H9 (cell line): ENCODE measurements at regions not wholly inside any gene's neighbourhood (a gene's known extent, or its start where the extent isn't known, plus 50 kb on each side); places are given as distances from the start of the nearest gene placed in this dataset.

Experiments
- DNase-seq: peaks from one replicate; pipeline ENCODE4 v3.0.0-alpha.2; 2017
- H2AFZ ChIP-seq: one replicate; pipeline ENCODE4 v1.6.1; 2013; ENCODE audit warnings: mild to moderate bottlenecking, low read length, control low read depth, moderate library complexity
- H2AK5ac ChIP-seq: 2 replicates; pipeline ENCODE4 v1.6.1; 2013; ENCODE audit warnings: low read length, control low read depth, mixed read lengths; ENCODE audit not compliant: insufficient read length
- H2BK120ac ChIP-seq: one replicate; pipeline ENCODE4 v1.6.1; 2013; ENCODE audit warnings: low read depth, mild to moderate bottlenecking, low read length, control low read depth, inconsistent platforms; ENCODE audit not compliant: poor library complexity, severe bottlenecking
- H2BK12ac ChIP-seq: 2 replicates; pipeline ENCODE4 v1.6.1; 2013; ENCODE audit warnings: low read length, control low read depth, mixed read lengths, low read depth; ENCODE audit not compliant: insufficient read length
- H2BK15ac ChIP-seq: 2 replicates; pipeline ENCODE4 v1.6.1; 2013; ENCODE audit warnings: low read depth, low read length, control low read depth
- H2BK20ac ChIP-seq: one replicate; pipeline ENCODE4 v1.6.1; 2013; ENCODE audit warnings: low read depth, mild to moderate bottlenecking, low read length, control low read depth, inconsistent platforms; ENCODE audit not compliant: poor library complexity, severe bottlenecking
- H2BK5ac ChIP-seq: 2 replicates; pipeline ENCODE4 v1.6.1; 2013; ENCODE audit warnings: low read length, control low read depth, mixed read lengths; ENCODE audit not compliant: insufficient read length
- H3K14ac ChIP-seq: 2 replicates; pipeline ENCODE4 v1.6.1; 2013; ENCODE audit warnings: low read length, control low read depth; ENCODE audit not compliant: insufficient read depth
- H3K18ac ChIP-seq: 2 replicates; pipeline ENCODE4 v1.6.1; 2013; ENCODE audit warnings: low read depth, mild to moderate bottlenecking, mixed read lengths, low read length, control low read depth; ENCODE audit not compliant: insufficient read length
- H3K23ac ChIP-seq: 2 replicates; pipeline ENCODE4 v1.6.1; 2013; ENCODE audit warnings: low read length, control low read depth, mixed read lengths, low read depth; ENCODE audit not compliant: insufficient read length
- H3K23me2 ChIP-seq: 2 replicates; pipeline ENCODE4 v1.6.1; 2013; ENCODE audit warnings: low read depth, mild to moderate bottlenecking, mixed read lengths, low read length, control low read depth; ENCODE audit not compliant: insufficient read length, poor library complexity, severe bottlenecking
- H3K27ac ChIP-seq: 2 replicates; pipeline ENCODE4 v1.5.1; 2013; ENCODE audit warnings: low read length, control low read depth, mixed read lengths, low read depth; ENCODE audit not compliant: insufficient read length
- H3K27me3 ChIP-seq: 2 replicates; pipeline ENCODE4 v1.6.1; 2013; ENCODE audit warnings: low read length, control low read depth, inconsistent platforms; ENCODE audit not compliant: insufficient read depth
- H3K4ac ChIP-seq: 2 replicates; pipeline ENCODE4 v1.6.1; 2013; ENCODE audit warnings: low read depth, mild to moderate bottlenecking, control low read depth, inconsistent platforms, low read length, moderate library complexity
- H3K4me1 ChIP-seq: 2 replicates; pipeline ENCODE4 v1.6.1; 2013; ENCODE audit warnings: low read length, control low read depth, inconsistent platforms; ENCODE audit not compliant: insufficient read depth
- H3K4me2 ChIP-seq: 2 replicates; pipeline ENCODE4 v1.6.1; 2013; ENCODE audit warnings: low read length, control low read depth, mixed read lengths; ENCODE audit not compliant: insufficient read length, insufficient read depth
- H3K56ac ChIP-seq: 2 replicates; pipeline ENCODE4 v1.6.1; 2013; ENCODE audit warnings: low read depth, mild to moderate bottlenecking, mixed read lengths, low read length, control low read depth; ENCODE audit not compliant: insufficient read length
- H3K79me1 ChIP-seq: 2 replicates; pipeline ENCODE4 v1.6.1; 2013; ENCODE audit warnings: low read depth, mild to moderate bottlenecking, moderate library complexity, low read length, control low read depth, inconsistent platforms; ENCODE audit not compliant: insufficient read depth, poor library complexity, severe bottlenecking
- H3K79me2 ChIP-seq: 2 replicates; pipeline ENCODE4 v1.6.1; 2013; ENCODE audit warnings: low read length, control low read depth, inconsistent platforms; ENCODE audit not compliant: insufficient read depth
- H3K9ac ChIP-seq: 2 replicates; pipeline ENCODE4 v1.6.1; 2013; ENCODE audit warnings: low read length, control low read depth, mixed read lengths; ENCODE audit not compliant: insufficient read length; ENCODE audit errors: extremely low read depth
- H3K9me3 ChIP-seq: one replicate; pipeline ENCODE4 v1.6.1; 2013; ENCODE audit warnings: low read depth, low read length, inconsistent platforms; ENCODE audit not compliant: control insufficient read depth
- H3T11ph ChIP-seq: one replicate; pipeline ENCODE4 v1.6.1; 2013; ENCODE audit warnings: mild to moderate bottlenecking, low read length, control low read depth, inconsistent platforms
- H4K20me1 ChIP-seq: one replicate; pipeline ENCODE4 v1.6.1; 2013; ENCODE audit not compliant: control insufficient read depth, insufficient read length, insufficient read depth
- H4K5ac ChIP-seq: 2 replicates; pipeline ENCODE4 v1.6.1; 2013; ENCODE audit warnings: low read depth, mild to moderate bottlenecking, mixed read lengths, low read length, control low read depth; ENCODE audit not compliant: insufficient read length
- H4K8ac ChIP-seq: replicated peaks from 2 replicates; pipeline ENCODE4 v1.6.1; 2013; ENCODE audit warnings: low read length, control low read depth, mixed read lengths, low read depth; ENCODE audit not compliant: insufficient read length
- H4K91ac ChIP-seq: 2 replicates; pipeline ENCODE4 v1.6.1; 2013; ENCODE audit warnings: low read depth, mild to moderate bottlenecking, moderate library complexity, mixed read lengths, low read length, control low read depth; ENCODE audit not compliant: insufficient read length
- H3K27ac Mint-ChIP-seq, 3 experiments: 2 replicates in 2 of 3; 3 replicates in 1 of 3; pipeline ENCODE4 v1.8.0; 2020 to 2021; ENCODE audit warnings: mixed read lengths in 3 of 3, mild to moderate bottlenecking in 1 of 3, moderate library complexity in 1 of 3
- H3K27me3 Mint-ChIP-seq: 2 replicates; pipeline ENCODE4 v1.8.0; 2021; ENCODE audit warnings: low read depth, mild to moderate bottlenecking, moderate library complexity, mixed read lengths
- H3K36me3 Mint-ChIP-seq, 3 experiments: 2 replicates in 2 of 3; 3 replicates in 1 of 3; pipeline ENCODE4 v1.8.0; 2020 to 2021; ENCODE audit warnings: low read depth in 3 of 3, mixed read lengths in 3 of 3; ENCODE audit not compliant: insufficient read depth in 1 of 3
- H3K4me1 Mint-ChIP-seq, 2 experiments: 2 replicates each; pipeline ENCODE4 v1.8.0; 2020; ENCODE audit warnings: mixed read lengths in 2 of 2
- H3K4me3 Mint-ChIP-seq, 2 experiments: 2 replicates in 1 of 2; 3 replicates in 1 of 2; pipeline ENCODE4 v1.8.0; 2020 to 2021; ENCODE audit warnings: mild to moderate bottlenecking in 2 of 2, mixed read lengths in 2 of 2, moderate library complexity in 1 of 2
- H3K9me3 Mint-ChIP-seq, 2 experiments: 2 replicates in 1 of 2; 3 replicates in 1 of 2; pipeline ENCODE4 v1.8.0; 2020; ENCODE audit warnings: mild to moderate bottlenecking in 2 of 2, mixed read lengths in 2 of 2, moderate library complexity in 1 of 2
- WGBS: extraction: QIAGEN DNeasy Blood & Tissue Kit; methylation state at CpG from one replicate; pipeline ENCODE4 v1.1.7; 2013; ENCODE audit warnings: missing lambda C conversion rate, low lambda C conversion rate, mixed read lengths; ENCODE audit not compliant: insufficient read length; ENCODE audit errors: extremely low coverage; 5-methylcytosine and 5-hydroxymethylcytosine counted together
- TF ChIP-seq, protein P1 (sequence below): fragments of 200-600 bp; sonication (generic); conservative IDR thresholded peaks from 3 replicates; pipeline ENCODE4 v1.8.0; 2021; ENCODE audit warnings: antibody characterized with exemption, mild to moderate bottlenecking

DNA sequence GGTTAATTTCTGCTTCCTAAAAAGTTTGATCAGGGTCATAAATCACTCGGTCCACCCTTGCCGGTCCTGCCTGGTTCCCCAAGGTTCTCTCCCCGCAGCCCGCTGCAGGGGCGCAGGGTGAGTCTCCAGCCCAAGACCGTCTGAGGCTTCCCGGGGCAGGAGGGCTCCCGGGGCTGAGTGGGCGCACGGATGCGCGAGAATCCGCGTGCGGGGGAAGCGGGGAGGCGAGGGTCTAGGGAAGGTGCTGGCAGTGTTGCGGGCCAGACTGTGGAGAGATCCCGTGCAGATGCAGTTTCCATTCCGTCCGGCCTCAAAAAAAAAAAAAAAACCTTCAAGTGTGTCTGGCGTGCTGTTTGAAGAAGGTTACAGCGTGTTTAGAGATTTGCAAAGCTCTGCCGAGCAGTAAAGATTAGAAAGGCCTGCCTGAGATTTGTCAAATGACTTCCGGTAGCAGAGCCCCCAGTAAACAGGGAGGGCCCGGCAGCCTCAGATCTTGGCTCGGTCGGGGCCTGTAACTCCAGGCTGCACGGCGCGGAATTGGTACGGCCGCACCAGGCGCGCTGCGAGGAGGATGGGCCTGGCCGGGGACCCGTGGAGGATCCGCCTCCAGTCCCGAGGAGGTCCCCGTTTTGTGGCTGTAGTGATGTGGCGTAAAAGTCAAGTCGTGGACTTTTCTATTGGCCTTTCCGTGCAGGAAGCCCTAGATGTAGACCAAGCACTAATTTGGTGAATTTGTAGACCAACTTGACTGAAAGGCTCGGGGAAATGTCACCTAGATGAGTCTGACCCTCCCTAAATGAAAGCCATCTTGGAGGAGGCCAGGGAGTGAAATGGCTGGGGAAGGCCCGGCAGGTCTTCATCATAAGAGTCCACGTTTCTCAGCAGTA, 293.2 kb upstream of the NFE2L3 start:
- Histone ChIP-seq H4K20me1 (no peaks in the 10 kb centered on the region), H3K18ac (peak overlapping the region; percentile 24), H3K14ac (no peak overlapping the region), H3K23me2 (peaks cover 14% of the 10 kb centered on the region), H3K79me1 (no peaks in the 10 kb centered on the region), H3K56ac (no peak overlapping the region), H2BK15ac (no peak overlapping the region), H3K9me3 (no peaks in the 10 kb centered on the region), H2BK20ac (no peak overlapping the region), H3K79me2 (no peaks in the 10 kb centered on the region), H3K9ac (no peak overlapping the region), H3K27me3 (peaks cover 50% of the 10 kb centered on the region), H4K91ac (no peak overlapping the region), H3K4ac (no peak overlapping the region), H2AFZ (no peak overlapping the region), H4K5ac (no peak overlapping the region), H4K8ac (no peak overlapping the region), H3K4me1 (peaks cover 5% of the 10 kb centered on the region; the same call in 1 of the 2 replicates), H2BK12ac (no peak overlapping the region), H2AK5ac (no peak overlapping the region), H3K23ac (no peak overlapping the region), H3K27ac (no peak overlapping the region), H2BK120ac (no peak overlapping the region), H3K4me2 (peak overlapping the region; percentile 72), H2BK5ac (no peak overlapping the region), H3T11ph (no peak overlapping the region)
- H3K36me3 Mint-ChIP-seq: no peaks in the 10 kb centered on the region
- peaks cover 4 to 7% of the 10 kb centered on the region in 2 experiments; a peak in 2 of 5 replicates for H3K9me3 Mint-ChIP-seq
- peak overlapping the region in 1 of 2 experiments; percentile 22; a peak in 2 of 5 replicates for H3K4me3 Mint-ChIP-seq
- peaks cover 23% of the 10 kb centered on the region for H3K27me3 Mint-ChIP-seq
- H3K4me1 Mint-ChIP-seq: peaks cover 21 to 22% of the 10 kb centered on the region in 2 experiments
- TF ChIP-seq, protein P1, sequence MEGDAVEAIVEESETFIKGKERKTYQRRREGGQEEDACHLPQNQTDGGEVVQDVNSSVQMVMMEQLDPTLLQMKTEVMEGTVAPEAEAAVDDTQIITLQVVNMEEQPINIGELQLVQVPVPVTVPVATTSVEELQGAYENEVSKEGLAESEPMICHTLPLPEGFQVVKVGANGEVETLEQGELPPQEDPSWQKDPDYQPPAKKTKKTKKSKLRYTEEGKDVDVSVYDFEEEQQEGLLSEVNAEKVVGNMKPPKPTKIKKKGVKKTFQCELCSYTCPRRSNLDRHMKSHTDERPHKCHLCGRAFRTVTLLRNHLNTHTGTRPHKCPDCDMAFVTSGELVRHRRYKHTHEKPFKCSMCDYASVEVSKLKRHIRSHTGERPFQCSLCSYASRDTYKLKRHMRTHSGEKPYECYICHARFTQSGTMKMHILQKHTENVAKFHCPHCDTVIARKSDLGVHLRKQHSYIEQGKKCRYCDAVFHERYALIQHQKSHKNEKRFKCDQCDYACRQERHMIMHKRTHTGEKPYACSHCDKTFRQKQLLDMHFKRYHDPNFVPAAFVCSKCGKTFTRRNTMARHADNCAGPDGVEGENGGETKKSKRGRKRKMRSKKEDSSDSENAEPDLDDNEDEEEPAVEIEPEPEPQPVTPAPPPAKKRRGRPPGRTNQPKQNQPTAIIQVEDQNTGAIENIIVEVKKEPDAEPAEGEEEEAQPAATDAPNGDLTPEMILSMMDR: no peak
- DNase-seq: peak; percentile 52
- H3K27ac Mint-ChIP-seq: no peak overlapping the region
- WGBS: no CpG with 5 or more reads among the region's 47 CpGs
